B cell (primary cell): ENCODE measurements at regions not wholly inside any gene's neighbourhood (a gene's known extent, or its start where the extent isn't known, plus 50 kb on each side); places are given as distances from the start of the nearest gene placed in this dataset.

Experiments
- ATAC-seq: fragments of 200-7000 bp; cut with Tn5 transposase; one replicate; pipeline ENCODE4 v1.10.0; 2021; ENCODE audit warnings: low read depth, mild to moderate bottlenecking, moderate number of reproducible peaks, moderate library complexity
- CTCF ChIA-PET: fragments of 350-600 bp; sonication (Branson Sonifier 250); formaldehyde crosslinking; loops from one replicate; lab custom pipeline; 2021; ENCODE audit warnings: antibody characterized with exemption, inconsistent platforms; lab: Charles Lee
- POLR2A ChIA-PET: fragments of 350-600 bp; sonication (Branson Sonifier 250); formaldehyde crosslinking; loops from one replicate; lab custom pipeline; 2021; ENCODE audit warnings: antibody characterized with exemption; lab: Charles Lee
- DNase-seq: peaks from one replicate; pipeline ENCODE4 v3.0.0; 2013
- H2AFZ ChIP-seq: 2 replicates; pipeline ENCODE4 v1.6.1; 2012; ENCODE audit warnings: mild to moderate bottlenecking, low read depth, low read length; ENCODE audit not compliant: insufficient read depth, poor library complexity, severe bottlenecking
- H3K27ac ChIP-seq, 2 donors: 1 replicate in 1 of 2; 2 replicates in 1 of 2; pipeline ENCODE4 v1.5.1; 2012 to 2013; ENCODE audit warnings: low read length in 2 of 2, mild to moderate bottlenecking in 2 of 2, moderate library complexity in 1 of 2
- H3K27me3 ChIP-seq, 4 experiments: fragments of 200-600 bp in 1 of 4; sonication (generic) in 1 of 4; replicated peaks in 1 of 4; 1 replicate in 2 of 4; 2 replicates in 2 of 4; pipeline versions ENCODE4 v1.6.1 to v1.7.0; 2013 to 2016; ENCODE audit warnings: low read length in 3 of 4, mild to moderate bottlenecking in 2 of 4, mixed read lengths in 1 of 4, moderate library complexity in 1 of 4; ENCODE audit not compliant: insufficient read depth in 4 of 4, control insufficient read depth in 3 of 4; ENCODE audit errors: control extremely low read depth in 1 of 4
- H3K36me3 ChIP-seq, 2 experiments: replicated peaks in 1 of 2; 1 replicate in 1 of 2; 2 replicates in 1 of 2; pipeline versions ENCODE4 v1.6.1 to v1.7.1; 2013; ENCODE audit warnings: low read length in 1 of 2; ENCODE audit not compliant: insufficient read depth in 2 of 2, control insufficient read depth in 1 of 2; ENCODE audit errors: control extremely low read depth in 1 of 2, extremely low read depth in 1 of 2
- H3K4me1 ChIP-seq, 2 donors: fragments of 200-600 bp in 1 of 2; sonication (generic) in 1 of 2; 1 replicate in 1 of 2; 2 replicates in 1 of 2; pipeline versions ENCODE4 v1.5.1 to v1.6.1; 2013 to 2017; ENCODE audit warnings: low read length in 2 of 2; ENCODE audit not compliant: control insufficient read depth in 2 of 2, insufficient read depth in 2 of 2
- H3K4me2 ChIP-seq: replicated peaks from 2 replicates; pipeline ENCODE3; 2012; ENCODE audit warnings: mild to moderate bottlenecking, low read depth, low read length; ENCODE audit not compliant: poor library complexity, severe bottlenecking
- H3K4me3 ChIP-seq, 5 experiments: fragments of 200-600 bp in 1 of 5; sonication (generic) in 1 of 5; 1 replicate in 3 of 5; 2 replicates in 2 of 5; pipeline versions ENCODE4 v1.5.1 to v1.7.0; 2011 to 2016; ENCODE audit warnings: low read length in 4 of 5, mild to moderate bottlenecking in 4 of 5, low read depth in 2 of 5, control low read depth in 1 of 5, moderate library complexity in 1 of 5; ENCODE audit not compliant: insufficient read depth in 1 of 5; ENCODE audit errors: control extremely low read depth in 1 of 5, extremely low read depth in 1 of 5
- H3K79me2 ChIP-seq: fragments of 200-600 bp; sonication (generic); one replicate; pipeline ENCODE4 v1.6.0; 2016; ENCODE audit warnings: low read length; ENCODE audit not compliant: control insufficient read depth, insufficient read depth
- H3K9ac ChIP-seq: fragments of 200-600 bp; sonication (generic); 2 replicates; pipeline ENCODE4 v1.6.1; 2017; ENCODE audit warnings: mild to moderate bottlenecking, low read length, moderate library complexity
- H3K9me3 ChIP-seq, 3 donors: one replicate each; pipeline versions ENCODE4 v1.6.1 to v1.7.1; 2013; ENCODE audit warnings: low read length in 2 of 3; ENCODE audit not compliant: control insufficient read depth in 2 of 3, insufficient read depth in 1 of 3; ENCODE audit errors: control extremely low read depth in 1 of 3
- H4K20me1 ChIP-seq: 2 replicates; pipeline ENCODE4 v1.6.0; 2012; ENCODE audit warnings: mild to moderate bottlenecking, low read length; ENCODE audit not compliant: insufficient read depth, control insufficient read depth, poor library complexity, severe bottlenecking
- H3K27ac Mint-ChIP-seq: one replicate; pipeline ENCODE4 v1.8.0; 2021; ENCODE audit warnings: mixed read lengths
- H3K27me3 Mint-ChIP-seq: one replicate; pipeline ENCODE4 v1.8.0; 2021; ENCODE audit warnings: mixed read lengths
- H3K4me1 Mint-ChIP-seq: one replicate; pipeline ENCODE4 v1.8.0; 2021; ENCODE audit warnings: mixed read lengths
- H3K4me3 Mint-ChIP-seq: one replicate; pipeline ENCODE4 v1.8.0; 2021; ENCODE audit warnings: mixed read lengths
- H3K9me3 Mint-ChIP-seq: one replicate; pipeline ENCODE4 v1.8.0; 2022; ENCODE audit warnings: mixed read lengths; ENCODE audit not compliant: insufficient read depth
- CTCF ChIP-seq: fragments of 200-600 bp; IDR thresholded peaks from one replicate; pipeline ENCODE4 v1.8.0; 2022; ENCODE audit warnings: antibody characterized with exemption, mild to moderate bottlenecking
- EZH2 ChIP-seq: IDR thresholded peaks from 2 replicates; pipeline ENCODE4 v1.6.1; 2012; ENCODE audit warnings: borderline replicate concordance, low read depth, mild to moderate bottlenecking, moderate library complexity, low read length; ENCODE audit not compliant: insufficient read depth, poor library complexity, severe bottlenecking
- WGBS: methylation state at CpG from one replicate; pipeline ENCODE4 v1.1.5; 2013; ENCODE audit warnings: missing lambda C conversion rate; ENCODE audit not compliant: insufficient coverage; 5-methylcytosine and 5-hydroxymethylcytosine counted together
- intact Hi-C: fragments of 100-400 bp; cut with micrococcal nuclease; formaldehyde crosslinking; loops from one replicate; pipeline ENCODE4 v1.10.0; 2022

GRCh38 chr14:83975435-83975834 is 1554.5 kb upstream of the FLRT2 start:
- Histone ChIP-seq H3K36me3 (no peaks in the 10 kb centered on the region), H3K79me2 (no peaks in the 10 kb centered on the region), H3K4me3 (no peak overlapping the region), H3K27ac (no peak overlapping the region), H2AFZ (no peak overlapping the region), H4K20me1 (no peaks in the 10 kb centered on the region), H3K4me1 (no peaks in the 10 kb centered on the region), H3K4me2 (no peak overlapping the region), H3K9ac (no peak overlapping the region), H3K27me3 (no peaks in the 10 kb centered on the region), H3K9me3 (no peaks in the 10 kb centered on the region)
- Mint-ChIP-seq H3K27me3 (no peaks in the 10 kb centered on the region), H3K9me3 (peaks cover 2% of the 10 kb centered on the region), H3K27ac (no peak overlapping the region), H3K4me1 (no peaks in the 10 kb centered on the region), H3K4me3 (no peak overlapping the region)
- TF ChIP-seq CTCF (no peak), EZH2 (no peak)
- WGBS: no CpG with 5 or more reads among the region's 2 CpGs
- CTCF ChIA-PET: no interaction called here
- DNase-seq: no peak
- intact Hi-C loops: no loop called here
- ATAC-seq: no peak
- POLR2A ChIA-PET: no interaction called here

GRCh38 chr14:83975841-83976770 is 1553.8 kb upstream of the FLRT2 start:
- H4K20me1 ChIP-seq: no peaks in the 10 kb centered on the region
- peaks cover 2% of the 10 kb centered on the region for H3K9me3 Mint-ChIP-seq
- H3K27me3 ChIP-seq: no peaks in the 10 kb centered on the region
- H3K79me2 ChIP-seq: no peaks in the 10 kb centered on the region
- 100% methylated on average over 2 of the region's 7 CpGs for WGBS
- no peaks in the 10 kb centered on the region for H3K4me1 Mint-ChIP-seq
- H3K9ac ChIP-seq: no peak overlapping the region
- H3K4me1 ChIP-seq: no peaks in the 10 kb centered on the region
- no peaks in the 10 kb centered on the region for H3K36me3 ChIP-seq
- H3K4me2 ChIP-seq: no peak overlapping the region
- ChIA-PET CTCF (no interaction called here), POLR2A (no interaction called here)
- TF ChIP-seq CTCF (no peak), EZH2 (no peak)
- DNase-seq (no peak), ATAC-seq (no peak)
- H3K4me3 Mint-ChIP-seq: no peak overlapping the region
- H3K4me3 ChIP-seq: no peak overlapping the region
- no peak overlapping the region for H2AFZ ChIP-seq
- no peaks in the 10 kb centered on the region for H3K27me3 Mint-ChIP-seq
- intact Hi-C loops: no loop called here
- H3K27ac Mint-ChIP-seq: no peak overlapping the region
- H3K27ac ChIP-seq: no peak overlapping the region
- no peaks in the 10 kb centered on the region for H3K9me3 ChIP-seq
